ENCODE measurements at regions not wholly inside any gene's neighbourhood (a gene's known extent, or its start where the extent isn't known, plus 50 kb on each side); places are given as distances from the start of the nearest gene placed in this dataset.
"Not testable (repeated sequence)": the region's sequence is repeated elsewhere in the genome, so short reads cannot be mapped to it uniquely, and the experiment has no call there.

- DNase-seq = no peak
- in situ Hi-C loops (cut with HindIII; ENCODE audit: low pct_ligation_motif_present, low pct_unique_long_range_greater_than_20kb, low sequenced_read_pairs) = no loop called here
These were observed 145.5 kb downstream of the ANKRD7 start for GRCh38 chr7:118369987-118370386.

DNA sequence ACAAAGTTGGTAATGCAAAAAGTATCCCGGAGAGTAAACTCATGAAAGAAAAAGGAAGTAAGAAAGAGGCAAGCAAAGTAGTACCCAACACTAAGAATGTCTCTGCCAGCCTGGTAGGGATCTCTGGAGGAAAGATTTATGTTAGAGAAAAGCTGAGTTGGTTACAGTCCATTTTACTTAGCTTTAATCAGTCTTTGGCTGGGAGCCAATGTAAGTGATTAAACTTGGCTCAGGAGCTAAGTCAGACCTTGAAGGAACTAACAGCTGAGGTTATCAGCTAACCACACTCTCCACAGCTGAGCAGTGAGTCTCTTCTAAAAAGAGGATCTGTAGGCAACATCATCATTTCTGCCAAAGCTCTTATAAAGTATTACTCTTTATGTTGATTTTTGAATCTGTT, 148.0 kb downstream of the ANKRD7 start:
- in situ Hi-C loops (cut with HindIII; ENCODE audit: low pct_ligation_motif_present, low pct_unique_long_range_greater_than_20kb, low sequenced_read_pairs) = no loop called here
- no peak for DNase-seq

GRCh38 chr7:118389629-118390028, 165.1 kb downstream of the ANKRD7 start:
- in situ Hi-C loops (cut with HindIII; ENCODE audit: low pct_ligation_motif_present, low pct_unique_long_range_greater_than_20kb, low sequenced_read_pairs) = no loop called here
- no peak for DNase-seq

GRCh38 chr7:118404211-118404610, 179.7 kb downstream of the ANKRD7 start:
- in situ Hi-C loops (cut with HindIII; ENCODE audit: low pct_ligation_motif_present, low pct_unique_long_range_greater_than_20kb, low sequenced_read_pairs) = no loop called here

GRCh38 chr7:118418433-118418832, 193.9 kb downstream of the ANKRD7 start:
- no peak for DNase-seq
- in situ Hi-C loops (cut with HindIII; ENCODE audit: low pct_ligation_motif_present, low pct_unique_long_range_greater_than_20kb, low sequenced_read_pairs) = no loop called here

More at GRCh38 chr7:118404211-118404610, 179.7 kb downstream of the ANKRD7 start:
- no peak for DNase-seq

GRCh38 chr7:118420888-118421287, 196.4 kb downstream of the ANKRD7 start:
- in situ Hi-C loops (cut with HindIII; ENCODE audit: low pct_ligation_motif_present, low pct_unique_long_range_greater_than_20kb, low sequenced_read_pairs) = no loop called here
- no peak for DNase-seq

DNA sequence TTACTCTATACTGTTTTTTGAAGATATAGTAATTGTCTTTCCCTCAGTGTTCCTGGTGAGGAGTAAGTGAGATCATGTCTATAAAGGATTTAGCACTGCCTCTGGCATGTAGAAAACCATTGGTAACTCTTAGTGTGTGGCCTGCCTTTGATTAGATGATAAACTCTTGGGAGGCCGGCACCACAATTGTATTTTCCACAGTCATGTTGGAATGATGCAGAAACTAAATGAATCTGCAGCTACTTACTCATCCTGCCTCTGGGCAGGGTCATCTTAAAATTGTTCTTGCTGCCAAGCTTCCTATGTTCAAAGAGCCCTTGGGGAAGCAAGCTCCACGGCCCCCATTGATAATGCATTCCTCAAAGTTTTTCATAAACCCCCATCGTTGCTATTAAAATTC, 204.6 kb downstream of the ANKRD7 start:
- DNase-seq = no peak
- in situ Hi-C loops (cut with HindIII; ENCODE audit: low pct_ligation_motif_present, low pct_unique_long_range_greater_than_20kb, low sequenced_read_pairs) = no loop called here

DNA sequence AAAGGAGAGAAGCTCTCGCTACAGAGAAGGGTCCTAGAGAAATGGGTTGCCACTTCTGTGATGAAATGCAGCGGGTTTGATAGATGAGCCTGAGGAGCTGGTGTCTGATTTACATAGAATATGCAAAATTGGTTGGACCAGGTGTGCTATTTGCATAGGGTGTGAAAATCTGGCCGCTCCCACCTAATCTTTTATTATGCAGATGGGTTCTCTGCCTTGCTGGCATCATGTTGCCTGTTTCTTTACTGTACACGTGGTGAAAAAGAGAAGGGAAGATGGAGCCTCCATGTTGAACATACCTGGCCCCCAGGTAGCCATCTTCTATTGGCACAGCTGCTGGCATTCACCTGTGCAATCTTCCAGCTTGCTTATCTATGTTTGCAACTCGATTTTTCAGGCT, 212.2 kb downstream of the ANKRD7 start:
- in situ Hi-C loops (cut with HindIII; ENCODE audit: low pct_ligation_motif_present, low pct_unique_long_range_greater_than_20kb, low sequenced_read_pairs) = no loop called here
- DNase-seq = no peak

GRCh38 chr7:118449030-118449429, 224.5 kb downstream of the ANKRD7 start:
- DNase-seq; in situ Hi-C loops (cut with HindIII; ENCODE audit: low pct_ligation_motif_present, low pct_unique_long_range_greater_than_20kb, low sequenced_read_pairs): not testable (repeated sequence)

- in situ Hi-C loops (cut with HindIII; ENCODE audit: low pct_ligation_motif_present, low pct_unique_long_range_greater_than_20kb, low sequenced_read_pairs) = no loop called here
These were observed 225.5 kb downstream of the ANKRD7 start for GRCh38 chr7:118449797-118450567.

DNA sequence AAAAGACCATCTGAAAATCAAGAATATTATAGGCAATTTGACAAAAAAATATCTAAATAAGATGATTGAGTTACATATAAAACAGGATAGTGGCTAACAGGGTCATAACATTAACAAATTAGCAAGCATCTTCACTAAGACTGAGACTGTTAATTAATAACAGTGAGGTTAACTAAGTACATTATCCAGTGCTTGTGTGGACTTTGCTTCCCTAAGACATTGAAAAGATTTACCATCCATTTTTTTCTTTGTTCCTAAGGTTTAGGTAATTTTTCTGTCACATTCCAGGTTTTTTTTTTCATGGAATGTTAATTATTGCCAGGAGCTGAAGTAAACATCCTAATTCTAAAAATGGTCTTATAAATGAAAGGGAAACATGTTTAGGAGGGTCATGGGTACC, 227.6 kb downstream of the ANKRD7 start:
- in situ Hi-C loops (cut with HindIII; ENCODE audit: low pct_ligation_motif_present, low pct_unique_long_range_greater_than_20kb, low sequenced_read_pairs) = no loop called here
- no peak for DNase-seq

More at GRCh38 chr7:118449797-118450567, 225.5 kb downstream of the ANKRD7 start:
- DNase-seq = no peak

- in situ Hi-C loops (cut with HindIII; ENCODE audit: low pct_ligation_motif_present, low pct_unique_long_range_greater_than_20kb, low sequenced_read_pairs) = no loop called here
- DNase-seq = no peak
These were observed 242.9 kb downstream of the ANKRD7 start for GRCh38 chr7:118467381-118467780.

DNA sequence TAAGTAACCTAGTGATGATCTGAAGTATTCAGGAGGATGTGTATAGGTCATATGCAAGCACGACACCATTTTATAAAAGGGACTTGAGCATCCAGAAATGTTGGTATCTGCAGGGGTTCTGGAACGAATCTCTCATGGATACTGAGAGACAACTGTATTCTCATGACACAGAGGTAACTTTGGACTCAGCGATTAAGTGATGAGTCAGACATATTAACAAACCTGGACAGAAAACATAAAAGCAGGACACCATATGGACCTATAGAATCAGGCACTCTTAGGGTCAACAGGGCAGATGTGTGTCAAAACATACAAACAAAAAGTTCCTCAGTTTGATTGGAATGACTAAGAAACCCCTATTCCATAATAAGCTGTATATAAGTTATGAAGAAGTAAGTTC, 248.1 kb downstream of the ANKRD7 start:
- DNase-seq = no peak
- in situ Hi-C loops (cut with HindIII; ENCODE audit: low pct_ligation_motif_present, low pct_unique_long_range_greater_than_20kb, low sequenced_read_pairs) = no loop called here

DNA sequence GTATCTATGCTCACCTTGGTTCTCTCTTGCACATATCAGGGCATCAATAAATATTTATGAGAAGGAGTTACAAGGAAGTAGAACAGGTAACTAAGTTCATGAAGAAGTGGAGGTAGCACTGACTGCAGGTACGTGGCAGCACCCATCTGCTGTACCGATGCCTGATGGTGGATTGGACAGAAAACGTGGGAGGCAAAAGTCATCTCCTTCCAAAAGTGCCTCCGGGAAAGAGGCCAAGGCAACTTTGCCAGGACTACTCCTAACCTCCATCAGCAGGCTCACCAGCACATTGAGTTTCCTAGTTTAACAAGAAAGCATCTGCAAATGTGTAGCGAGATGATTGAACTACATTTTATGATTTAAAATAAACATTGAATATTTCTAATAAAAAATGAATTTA, 248.8 kb downstream of the ANKRD7 start:
- in situ Hi-C loops (cut with HindIII; ENCODE audit: low pct_ligation_motif_present, low pct_unique_long_range_greater_than_20kb, low sequenced_read_pairs) = no loop called here
- no peak for DNase-seq

DNA sequence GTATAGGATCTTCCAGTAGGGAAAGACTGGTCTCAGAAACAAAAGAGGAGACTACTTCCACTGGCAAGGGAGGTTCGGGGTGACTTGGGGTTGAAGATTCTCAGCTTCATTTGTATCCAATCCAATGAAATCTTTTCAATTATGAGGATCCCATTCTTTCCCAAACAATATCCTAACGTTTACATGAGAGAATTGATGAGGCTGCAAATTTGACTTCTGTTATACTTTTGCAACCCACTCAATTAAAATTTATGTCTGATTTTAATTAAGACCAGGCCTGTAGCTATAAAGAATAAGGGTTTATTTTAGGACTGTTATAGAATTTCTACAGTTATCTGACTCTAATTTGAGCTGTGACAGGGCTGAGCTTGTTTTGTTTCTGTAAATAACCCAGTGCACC, 251.5 kb downstream of the ANKRD7 start:
- in situ Hi-C loops (cut with HindIII; ENCODE audit: low pct_ligation_motif_present, low pct_unique_long_range_greater_than_20kb, low sequenced_read_pairs) = no loop called here
- DNase-seq = no peak

- in situ Hi-C loops (cut with HindIII; ENCODE audit: low pct_ligation_motif_present, low pct_unique_long_range_greater_than_20kb, low sequenced_read_pairs) = no loop called here
- DNase-seq = no peak
These were observed 252.5 kb downstream of the ANKRD7 start for GRCh38 chr7:118477036-118477435.

DNA sequence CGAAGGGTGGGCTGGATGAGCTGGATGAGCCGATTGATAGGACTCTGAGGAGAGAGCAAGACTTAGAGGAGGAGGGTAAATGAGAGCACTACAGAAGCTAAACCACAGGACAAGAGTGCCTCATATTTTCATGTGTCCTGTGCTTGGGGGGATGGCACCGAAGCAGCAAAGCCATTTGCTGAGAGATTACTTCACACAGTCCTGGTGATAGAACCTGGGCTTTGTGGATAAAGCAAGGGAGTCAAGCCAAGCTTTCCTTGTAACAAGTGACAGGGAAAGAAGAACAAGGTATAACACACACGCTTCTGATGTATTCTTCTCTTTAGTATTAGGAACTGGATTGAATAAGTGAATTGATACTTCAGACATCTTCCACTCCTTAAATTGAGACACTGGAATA, 253.7 kb downstream of the ANKRD7 start:
- no peak for DNase-seq
- in situ Hi-C loops (cut with HindIII; ENCODE audit: low pct_ligation_motif_present, low pct_unique_long_range_greater_than_20kb, low sequenced_read_pairs) = no loop called here

- DNase-seq = no peak
- in situ Hi-C loops (cut with HindIII; ENCODE audit: low pct_ligation_motif_present, low pct_unique_long_range_greater_than_20kb, low sequenced_read_pairs) = no loop called here
These were observed 254.4 kb downstream of the ANKRD7 start for GRCh38 chr7:118478931-118479330.

GRCh38 chr7:118492466-118492865, 268.0 kb downstream of the ANKRD7 start:
- no peak for DNase-seq
- in situ Hi-C loops (cut with HindIII; ENCODE audit: low pct_ligation_motif_present, low pct_unique_long_range_greater_than_20kb, low sequenced_read_pairs) = no loop called here

GRCh38 chr7:118496138-118496644, 271.7 kb downstream of the ANKRD7 start:
- in situ Hi-C loops (cut with HindIII; ENCODE audit: low pct_ligation_motif_present, low pct_unique_long_range_greater_than_20kb, low sequenced_read_pairs) = no loop called here
- no peak for DNase-seq

Data from ACHN (cell line).